ENCODE measurements at regions not wholly inside any gene's neighbourhood (a gene's known extent, or its start where the extent isn't known, plus 50 kb on each side); places are given as distances from the start of the nearest gene placed in this dataset.

GRCh38 chr7:3094701-3095445 is 51.2 kb upstream of the CARD11 start:
- DNase-seq, result peak; percentile 89 to 93

- no peak for DNase-seq
Observed at GRCh38 chr7:3097734-3098133, 54.1 kb upstream of the CARD11 start.

GRCh38 chr7:3102159-3102558 is 58.5 kb upstream of the CARD11 start:
- no peak for DNase-seq

- DNase-seq, result peak; percentile 7 to 60
Observed at GRCh38 chr7:3103614-3104398, 60.1 kb upstream of the CARD11 start.

- no peak for DNase-seq
Observed at GRCh38 chr7:3105856-3106255, 62.2 kb upstream of the CARD11 start.

GRCh38 chr7:3106361-3106826 is 62.7 kb upstream of the CARD11 start:
- DNase-seq, result no peak

GRCh38 chr7:3107228-3107763 is 63.6 kb upstream of the CARD11 start:
- no peak for DNase-seq

GRCh38 chr7:3107889-3108570 is 64.4 kb upstream of the CARD11 start:
- no peak for DNase-seq

- no peak for DNase-seq
Observed at GRCh38 chr7:3109311-3109915, 65.7 kb upstream of the CARD11 start.

- no peak for DNase-seq
Observed at GRCh38 chr7:3112479-3113134, 68.9 kb upstream of the CARD11 start.

GRCh38 chr7:3114917-3115316 is 71.2 kb upstream of the CARD11 start:
- DNase-seq, result no peak

- DNase-seq, result peak; percentile 7 to 52
Observed at GRCh38 chr7:3117081-3117480, 73.4 kb upstream of the CARD11 start.

GRCh38 chr7:3117488-3118231 is 74.0 kb upstream of the CARD11 start:
- peak in 1 of 2 donors; percentile 25 for DNase-seq

GRCh38 chr7:3119352-3119927 is 75.8 kb upstream of the CARD11 start:
- DNase-seq, result peak in 1 of 2 donors; percentile 4

GRCh38 chr7:3119963-3120362 is 76.3 kb upstream of the CARD11 start:
- no peak for DNase-seq

- DNase-seq, result no peak
Observed at GRCh38 chr7:3120513-3120912, 76.8 kb upstream of the CARD11 start.

- DNase-seq, result no peak
Observed at GRCh38 chr7:3128857-3129490, 85.3 kb upstream of the CARD11 start.

- no peak for DNase-seq
Observed at GRCh38 chr7:3133811-3134385, 90.2 kb upstream of the CARD11 start.

GRCh38 chr7:3134745-3135144 is 91.1 kb upstream of the CARD11 start:
- DNase-seq, result peak in 1 of 2 donors; percentile 19

- no peak for DNase-seq
Observed at GRCh38 chr7:3135626-3136025, 92.0 kb upstream of the CARD11 start.

All from inflammatory macrophage (primary cell).